GM13976 (cell line): ENCODE measurements at regions not wholly inside any gene's neighbourhood (a gene's known extent, or its start where the extent isn't known, plus 50 kb on each side); places are given as distances from the start of the nearest gene placed in this dataset.

ENCODE experiments used
- DNase-seq: peaks from one replicate; pipeline ENCODE4 v3.0.0; 2012; ENCODE audit warnings: low spot score
- CTCF ChIP-seq: IDR thresholded peaks from 2 replicates; pipeline ENCODE4 v1.5.1; 2012; ENCODE audit warnings: borderline replicate concordance, mild to moderate bottlenecking; ENCODE audit not compliant: insufficient read depth; ENCODE audit errors: extremely low read depth, missing control alignments, control extremely low read depth
- in situ Hi-C: fragments of 300-500 bp; cut with MboI; formaldehyde crosslinking; loops from one replicate; pipeline ENCODE4 v1.12.0; 2022; ENCODE audit warnings: low sequenced_read_pairs, mixed read lengths, inconsistent platforms; ENCODE audit not compliant: unreplicated experiment

DNA sequence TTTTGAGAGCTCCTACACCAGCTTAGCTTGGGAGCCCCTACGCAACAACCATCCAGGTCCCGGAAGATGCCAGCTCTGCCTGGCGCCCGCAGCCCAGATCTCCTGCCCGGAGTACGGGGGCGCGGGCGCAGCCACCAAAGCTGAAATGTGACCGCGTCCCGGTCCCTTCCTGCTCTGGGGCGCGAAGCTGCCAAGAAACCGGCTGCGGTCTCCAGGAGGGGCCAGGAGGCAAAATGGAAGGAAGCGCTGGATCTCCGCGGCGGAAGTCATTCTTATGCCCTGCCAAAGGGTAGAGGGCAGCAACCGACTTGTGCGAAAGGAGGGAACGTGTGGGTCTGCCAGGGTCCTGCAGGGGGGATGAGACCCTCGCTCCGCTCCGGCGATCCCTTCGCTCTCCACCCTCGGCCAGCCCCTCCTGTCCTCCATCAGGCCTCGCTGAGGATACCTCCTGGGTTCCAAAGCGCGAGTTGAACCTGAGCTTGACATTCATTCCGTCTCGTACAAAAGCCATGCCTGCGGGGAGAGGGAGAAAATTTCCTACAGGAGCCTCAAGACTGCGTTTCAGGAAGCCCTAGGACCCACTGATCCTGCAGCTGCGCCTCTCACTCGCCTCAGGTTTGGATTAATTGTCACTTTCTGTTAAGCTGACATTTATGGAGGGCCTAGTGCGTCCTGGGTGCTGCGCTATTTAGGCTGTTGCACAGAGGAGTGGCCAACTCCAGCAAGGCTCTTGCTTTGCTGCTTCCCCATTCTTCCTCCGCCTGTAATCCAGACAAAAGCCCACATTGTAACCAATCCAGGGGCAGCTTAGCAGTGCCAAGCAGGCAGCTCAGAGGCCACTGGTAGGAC lies 98.3 kb upstream of the VGLL3 start:
- no peak for TF ChIP-seq CTCF
- peak; percentile 37 for DNase-seq
- in situ Hi-C loops: no loop called here

GRCh38 chr3:87088430-87088992 lies 97.6 kb upstream of the VGLL3 start:
- in situ Hi-C loops: no loop called here
- no peak for DNase-seq
- TF ChIP-seq CTCF: no peak

- no peak for TF ChIP-seq CTCF
- in situ Hi-C loops: no loop called here
- DNase-seq: no peak
Observed at GRCh38 chr3:87084868-87085267, 93.9 kb upstream of the VGLL3 start.

- in situ Hi-C loops: no loop called here
- peak; percentile 50 for DNase-seq
- peak; percentile 33 for TF ChIP-seq CTCF
Observed at GRCh38 chr3:87082796-87083440, 92.0 kb upstream of the VGLL3 start.

DNA sequence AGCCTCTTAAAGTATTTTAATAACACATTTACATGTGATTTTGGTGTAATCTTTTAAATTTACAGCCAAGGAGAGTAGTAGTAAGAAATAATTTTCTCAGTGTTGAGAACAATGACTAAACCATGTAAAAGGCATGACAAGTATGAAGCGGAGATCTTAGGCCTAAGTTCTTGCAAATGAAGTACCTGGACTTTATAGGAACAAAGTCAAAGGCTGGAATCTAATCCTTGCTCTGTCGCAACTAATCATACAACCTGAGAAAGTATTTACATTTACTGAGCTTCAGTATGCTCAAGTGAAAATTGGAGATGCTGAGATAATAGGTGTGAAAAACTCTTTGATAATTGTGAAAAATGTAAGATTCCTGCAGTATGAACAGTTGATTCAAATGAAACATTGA lies 86.4 kb upstream of the VGLL3 start:
- no peak for DNase-seq
- TF ChIP-seq CTCF: no peak
- in situ Hi-C loops: no loop called here

DNA sequence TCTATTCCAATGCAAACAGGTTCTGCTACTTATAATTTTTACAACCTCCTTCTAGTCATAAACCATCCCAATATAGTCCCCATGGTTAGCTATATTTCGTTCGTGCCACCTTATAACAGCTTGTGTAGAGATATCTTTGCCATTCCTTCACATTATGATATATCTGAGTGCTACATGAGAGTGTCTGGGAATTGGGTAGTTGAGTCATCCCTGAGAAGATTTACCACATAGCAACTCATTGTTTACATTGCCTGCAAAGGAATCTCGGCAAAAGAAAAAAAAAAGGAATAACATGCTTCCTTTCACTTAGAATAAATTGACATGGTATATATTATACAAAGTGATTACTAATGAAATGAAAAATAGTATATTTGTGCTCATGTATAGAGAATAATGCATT lies 86.0 kb upstream of the VGLL3 start:
- DNase-seq: no peak
- TF ChIP-seq CTCF: no peak
- in situ Hi-C loops: no loop called here
